ENCODE measurements at regions not wholly inside any gene's neighbourhood (a gene's known extent, or its start where the extent isn't known, plus 50 kb on each side); places are given as distances from the start of the nearest gene placed in this dataset.
"Not testable (repeated sequence)": the region's sequence is repeated elsewhere in the genome, so short reads cannot be mapped to it uniquely, and the experiment has no call there.

DNA sequence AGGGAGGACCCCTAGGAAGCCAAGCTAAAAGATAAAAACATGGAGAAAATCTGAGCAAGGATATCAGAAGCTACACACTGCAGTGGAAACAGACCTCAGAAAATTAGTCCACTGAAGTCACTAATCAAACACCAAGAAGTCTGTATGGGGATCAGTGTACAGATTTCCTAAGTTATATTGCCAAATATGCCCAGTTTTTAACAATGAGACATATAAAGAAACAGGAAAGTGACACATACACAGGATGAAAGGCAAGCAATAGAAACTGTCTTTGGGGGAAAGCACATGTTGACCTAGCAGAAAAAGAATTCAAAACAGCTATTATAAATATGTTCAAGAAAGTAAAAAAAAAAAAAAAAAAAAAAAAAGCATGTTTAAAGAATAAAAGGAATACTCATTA lies 153.7 kb downstream of the PPP4R3C start:
- no peaks in the 10 kb centered on the region for H3K36me3 ChIP-seq (ENCODE audit: control insufficient read depth, insufficient read depth, low read length)
- TF ChIP-seq, protein P1, sequence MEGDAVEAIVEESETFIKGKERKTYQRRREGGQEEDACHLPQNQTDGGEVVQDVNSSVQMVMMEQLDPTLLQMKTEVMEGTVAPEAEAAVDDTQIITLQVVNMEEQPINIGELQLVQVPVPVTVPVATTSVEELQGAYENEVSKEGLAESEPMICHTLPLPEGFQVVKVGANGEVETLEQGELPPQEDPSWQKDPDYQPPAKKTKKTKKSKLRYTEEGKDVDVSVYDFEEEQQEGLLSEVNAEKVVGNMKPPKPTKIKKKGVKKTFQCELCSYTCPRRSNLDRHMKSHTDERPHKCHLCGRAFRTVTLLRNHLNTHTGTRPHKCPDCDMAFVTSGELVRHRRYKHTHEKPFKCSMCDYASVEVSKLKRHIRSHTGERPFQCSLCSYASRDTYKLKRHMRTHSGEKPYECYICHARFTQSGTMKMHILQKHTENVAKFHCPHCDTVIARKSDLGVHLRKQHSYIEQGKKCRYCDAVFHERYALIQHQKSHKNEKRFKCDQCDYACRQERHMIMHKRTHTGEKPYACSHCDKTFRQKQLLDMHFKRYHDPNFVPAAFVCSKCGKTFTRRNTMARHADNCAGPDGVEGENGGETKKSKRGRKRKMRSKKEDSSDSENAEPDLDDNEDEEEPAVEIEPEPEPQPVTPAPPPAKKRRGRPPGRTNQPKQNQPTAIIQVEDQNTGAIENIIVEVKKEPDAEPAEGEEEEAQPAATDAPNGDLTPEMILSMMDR (conservative IDR thresholded peaks at IDR 0.05) = no peak
- Mint-ChIP-seq H3K9me3 (peaks cover 42% of the 10 kb centered on the region), H3K27ac (no peak overlapping the region), H3K4me3 (no peak overlapping the region), H3K4me1 (no peaks in the 10 kb centered on the region), H3K27me3 (ENCODE audit: insufficient read depth) (no peaks in the 10 kb centered on the region), H3K36me3 (ENCODE audit: low read depth) (no peaks in the 10 kb centered on the region)
- H3K9me3 ChIP-seq (ENCODE audit: control insufficient read depth, low read length) = no peaks in the 10 kb centered on the region
- H3K27ac ChIP-seq (ENCODE audit: low read depth, low read length) = no peak overlapping the region
- DNase-seq = no peak
- no peaks in the 10 kb centered on the region for H3K27me3 ChIP-seq (ENCODE audit: control insufficient read depth, insufficient read depth, low read length, poor library complexity, severe bottlenecking)
- no peak overlapping the region for H3K9ac ChIP-seq (ENCODE audit: extremely low read depth, low read length, poor library complexity, severe bottlenecking)
- H3K4me3 ChIP-seq (ENCODE audit: low read length) = no peak overlapping the region
- H3K4me1 ChIP-seq (ENCODE audit: control insufficient read depth, insufficient read depth, low read length) = no peaks in the 10 kb centered on the region

DNA sequence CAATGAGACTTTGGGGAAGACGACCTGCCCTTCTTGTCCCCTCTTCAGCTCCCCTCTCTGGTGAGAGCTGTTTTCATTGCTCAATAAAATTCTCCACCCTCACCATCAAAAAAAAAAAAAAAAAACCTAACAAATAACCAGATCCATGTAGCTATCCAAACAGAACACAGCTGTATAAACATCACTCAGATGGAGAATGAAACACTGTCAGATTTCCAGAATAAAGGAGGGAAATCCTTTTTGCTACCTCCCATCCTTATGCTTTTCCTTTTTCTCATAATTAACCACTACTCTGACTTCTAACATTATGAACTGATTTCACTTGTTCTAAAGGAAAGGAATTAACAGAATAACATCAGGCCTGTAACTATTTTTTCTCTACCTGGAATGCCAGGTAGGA lies 155.6 kb downstream of the PPP4R3C start:
- H3K4me3 ChIP-seq (ENCODE audit: low read length) = no peak overlapping the region
- Mint-ChIP-seq H3K9me3 (peaks cover 52% of the 10 kb centered on the region), H3K27me3 (ENCODE audit: insufficient read depth) (no peaks in the 10 kb centered on the region), H3K4me1 (no peaks in the 10 kb centered on the region), H3K27ac (no peak overlapping the region), H3K36me3 (ENCODE audit: low read depth) (no peaks in the 10 kb centered on the region), H3K4me3 (no peak overlapping the region)
- no peaks in the 10 kb centered on the region for H3K27me3 ChIP-seq (ENCODE audit: control insufficient read depth, insufficient read depth, low read length, poor library complexity, severe bottlenecking)
- H3K9me3 ChIP-seq (ENCODE audit: control insufficient read depth, low read length) = no peaks in the 10 kb centered on the region
- no peak overlapping the region for H3K9ac ChIP-seq (ENCODE audit: extremely low read depth, low read length, poor library complexity, severe bottlenecking)
- no peaks in the 10 kb centered on the region for H3K36me3 ChIP-seq (ENCODE audit: control insufficient read depth, insufficient read depth, low read length)
- no peak overlapping the region for H3K27ac ChIP-seq (ENCODE audit: low read depth, low read length)
- 60% methylated on average over 1 of the region's 1 CpG; no CpG with 5 or more reads in 1 of the 2 experiments for WGBS, 2 experiments (ENCODE audit: insufficient coverage in 1 of 2, insufficient read length in 1 of 2)
- TF ChIP-seq, protein P1 (conservative IDR thresholded peaks at IDR 0.05) = no peak
- H3K4me1 ChIP-seq (ENCODE audit: control insufficient read depth, insufficient read depth, low read length) = no peaks in the 10 kb centered on the region
- DNase-seq = no peak

DNA sequence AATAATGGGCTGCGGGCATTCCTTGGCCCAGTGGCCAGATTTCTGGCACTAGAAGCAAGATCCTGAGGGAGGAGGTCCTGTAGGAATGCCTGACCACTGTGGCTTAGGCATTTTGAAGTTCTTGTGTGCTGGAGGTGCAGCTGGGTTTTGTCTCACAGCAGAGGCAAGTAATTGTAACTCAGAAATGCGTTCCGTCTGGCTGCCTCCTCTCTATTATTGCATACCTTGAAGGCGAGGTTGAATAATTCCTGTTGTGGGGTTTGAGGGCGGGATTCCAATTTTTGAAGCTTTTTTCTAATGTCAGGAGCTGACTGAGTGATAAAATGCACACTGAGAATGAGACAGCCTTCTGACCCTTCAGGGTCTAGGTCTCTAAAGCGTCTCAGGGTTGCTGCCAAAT lies 170.6 kb downstream of the PPP4R3C start:
- not testable (repeated sequence) for H3K27ac Mint-ChIP-seq; H3K9ac ChIP-seq (ENCODE audit: extremely low read depth, low read length, poor library complexity, severe bottlenecking); H3K4me3 ChIP-seq (ENCODE audit: low read length); H3K4me1 Mint-ChIP-seq; H3K9me3 ChIP-seq (ENCODE audit: control insufficient read depth, low read length); H3K36me3 ChIP-seq (ENCODE audit: control insufficient read depth, insufficient read depth, low read length); H3K4me1 ChIP-seq (ENCODE audit: control insufficient read depth, insufficient read depth, low read length); H3K9me3 Mint-ChIP-seq; H3K27me3 ChIP-seq (ENCODE audit: control insufficient read depth, insufficient read depth, low read length, poor library complexity, severe bottlenecking); H3K27ac ChIP-seq (ENCODE audit: low read depth, low read length); H3K4me3 Mint-ChIP-seq; DNase-seq; H3K27me3 Mint-ChIP-seq (ENCODE audit: insufficient read depth); H3K36me3 Mint-ChIP-seq (ENCODE audit: low read depth)
- 50 to 82% methylated on average over 2 to 6 of the region's 6 CpGs for WGBS, 2 experiments (ENCODE audit: insufficient coverage in 1 of 2, insufficient read length in 1 of 2)

DNA sequence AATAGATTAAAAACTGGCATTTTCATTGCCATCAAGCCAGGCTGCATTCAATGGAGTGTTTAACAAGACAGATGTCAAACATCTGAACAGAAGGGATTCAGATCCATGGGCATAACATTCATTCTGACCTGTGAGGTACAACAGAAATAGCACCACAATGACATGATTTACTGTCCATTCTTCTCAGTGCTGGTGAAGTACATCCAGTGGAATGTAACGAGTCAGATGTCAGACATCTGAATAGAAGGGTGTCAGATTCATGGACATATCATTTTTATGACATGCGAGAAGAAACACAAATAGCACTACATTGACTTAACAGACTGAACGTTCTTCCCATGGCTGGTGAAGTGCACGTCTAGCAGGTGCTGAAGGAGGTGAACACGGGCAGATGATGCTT lies 186.4 kb downstream of the PPP4R3C start:
- no peaks in the 10 kb centered on the region for H3K36me3 Mint-ChIP-seq (ENCODE audit: low read depth)
- no peaks in the 10 kb centered on the region for H3K27me3 ChIP-seq (ENCODE audit: control insufficient read depth, insufficient read depth, low read length, poor library complexity, severe bottlenecking)

More for the DNA sequence above, 186.4 kb downstream of the PPP4R3C start:
- no peak overlapping the region for H3K9ac ChIP-seq (ENCODE audit: extremely low read depth, low read length, poor library complexity, severe bottlenecking)
- no peak overlapping the region for H3K4me3 ChIP-seq (ENCODE audit: low read length)
- 83 to 96% methylated on average over 1 to 5 of the region's 5 CpGs for WGBS, 2 experiments (ENCODE audit: insufficient coverage in 1 of 2, insufficient read length in 1 of 2)
- DNase-seq = no peak
- Mint-ChIP-seq H3K4me3 (no peak overlapping the region), H3K27ac (no peak overlapping the region), H3K27me3 (ENCODE audit: insufficient read depth) (no peaks in the 10 kb centered on the region), H3K4me1 (no peaks in the 10 kb centered on the region), H3K9me3 (peaks cover 40% of the 10 kb centered on the region)
- H3K9me3 ChIP-seq (ENCODE audit: control insufficient read depth, low read length) = no peaks in the 10 kb centered on the region
- no peaks in the 10 kb centered on the region for H3K36me3 ChIP-seq (ENCODE audit: control insufficient read depth, insufficient read depth, low read length)
- no peaks in the 10 kb centered on the region for H3K4me1 ChIP-seq (ENCODE audit: control insufficient read depth, insufficient read depth, low read length)
- H3K27ac ChIP-seq (ENCODE audit: low read depth, low read length) = no peak overlapping the region
- TF ChIP-seq, protein P1 (conservative IDR thresholded peaks at IDR 0.05) = no peak

All from endodermal cell (in vitro differentiated cells).